A549 (cell line): ENCODE measurements at regions not wholly inside any gene's neighbourhood (a gene's known extent, or its start where the extent isn't known, plus 50 kb on each side); places are given as distances from the start of the nearest gene placed in this dataset.

ENCODE experiments used
- CTCF ChIP-seq: fragments of >200 bp; sonication (Bioruptor Twin); formaldehyde crosslinking; IDR thresholded peaks from 3 replicates; pipeline ENCODE4 v1.5.1; 2016
- ESRRA ChIP-seq: fragments of 150-350 bp; IDR thresholded peaks from 2 replicates; pipeline ENCODE4 v1.6.1; 2014; ENCODE audit warnings: mild to moderate bottlenecking, low read length, borderline replicate concordance
- NR3C1 ChIP-seq: fragments of >200 bp; sonication (Bioruptor Twin); formaldehyde crosslinking; IDR thresholded peaks from 3 replicates; pipeline ENCODE4 v1.6.1; 2017
- POLR2A ChIP-seq: IDR thresholded peaks from 2 replicates; pipeline ENCODE4 v1.6.1; 2012; ENCODE audit warnings: mild to moderate bottlenecking, low read length
- USF2 ChIP-seq: fragments of 450-650 bp; IDR thresholded peaks from 2 replicates; pipeline ENCODE4 v1.6.1; 2014; ENCODE audit warnings: antibody characterized with exemption

DNA sequence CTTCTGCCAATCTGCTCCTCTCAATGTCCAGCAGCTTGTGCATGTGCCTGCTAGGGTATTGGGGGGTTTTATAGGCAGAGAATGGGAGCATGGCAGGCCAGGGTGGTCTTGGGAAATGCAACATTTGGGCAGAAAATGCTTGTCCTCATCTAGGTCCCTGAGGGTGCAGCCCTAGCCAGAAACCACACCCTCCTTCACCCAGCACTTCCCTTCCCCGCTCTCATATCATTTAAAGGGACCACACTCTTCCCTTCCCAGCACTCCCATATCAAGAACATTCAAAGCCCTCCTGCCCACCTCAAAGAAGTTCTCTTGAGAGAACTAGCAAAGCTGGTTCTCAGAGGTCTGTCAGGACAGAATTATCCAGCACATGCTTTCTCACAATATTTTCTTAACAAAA lies 62.1 kb downstream of the HSD3B1 start:
- TF ChIP-seq NR3C1 (no peak), ESRRA (no peak), CTCF (no peak), USF2 (no peak), POLR2A (no peak)
